ENCODE measurements at regions not wholly inside any gene's neighbourhood (a gene's known extent, or its start where the extent isn't known, plus 50 kb on each side); places are given as distances from the start of the nearest gene placed in this dataset.

DNA sequence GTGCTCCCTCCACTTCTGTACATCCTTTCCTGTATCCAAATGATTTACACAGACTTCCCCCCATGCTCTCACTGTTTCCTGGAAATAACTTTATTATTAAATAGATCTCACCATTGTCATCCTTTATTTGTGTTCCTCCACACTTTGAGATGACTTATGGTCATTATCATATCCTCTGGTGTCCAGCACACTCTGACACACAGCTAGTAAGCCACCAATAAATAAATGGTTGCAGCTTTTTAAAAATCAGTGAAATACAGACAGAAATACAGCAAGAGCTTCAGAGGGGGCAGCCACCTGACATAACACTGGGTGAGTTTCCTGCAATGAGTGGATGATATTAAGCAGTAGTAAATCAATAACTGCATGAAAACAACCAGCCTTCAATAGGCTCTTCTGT, 2036.4 kb upstream of the AGA start:
- H3K27me3 Mint-ChIP-seq (ENCODE audit: low read depth, unreplicated experiment) = no peaks in the 10 kb centered on the region
- Histone ChIP-seq H2AFZ (ENCODE audit: low read depth, low read length) (no peak overlapping the region), H3K9ac (ENCODE audit: low read length) (no peak overlapping the region), H3K27me3 (ENCODE audit: insufficient read depth, low read length) (no peaks in the 10 kb centered on the region), H3K9me3 (ENCODE audit: insufficient read depth, low read depth, low read length) (no peaks in the 10 kb centered on the region), H3K4me3 (ENCODE audit: insufficient read depth, low read depth, low read length) (no peak overlapping the region), H3K4me2 (ENCODE audit: low read length) (no peak overlapping the region), H3K36me3 (ENCODE audit: insufficient read depth, low read length) (no peaks in the 10 kb centered on the region), H3K27ac (ENCODE audit: low read depth, low read length) (no peak overlapping the region), H3K79me2 (ENCODE audit: insufficient read depth, low read length) (no peaks in the 10 kb centered on the region), H4K20me1 (ENCODE audit: insufficient read depth, low read length) (no peaks in the 10 kb centered on the region), H3K4me1 (ENCODE audit: insufficient read depth, low read length) (no peaks in the 10 kb centered on the region)
- H3K4me3 Mint-ChIP-seq (ENCODE audit: unreplicated experiment) = no peak overlapping the region
- TF ChIP-seq, protein P1, sequence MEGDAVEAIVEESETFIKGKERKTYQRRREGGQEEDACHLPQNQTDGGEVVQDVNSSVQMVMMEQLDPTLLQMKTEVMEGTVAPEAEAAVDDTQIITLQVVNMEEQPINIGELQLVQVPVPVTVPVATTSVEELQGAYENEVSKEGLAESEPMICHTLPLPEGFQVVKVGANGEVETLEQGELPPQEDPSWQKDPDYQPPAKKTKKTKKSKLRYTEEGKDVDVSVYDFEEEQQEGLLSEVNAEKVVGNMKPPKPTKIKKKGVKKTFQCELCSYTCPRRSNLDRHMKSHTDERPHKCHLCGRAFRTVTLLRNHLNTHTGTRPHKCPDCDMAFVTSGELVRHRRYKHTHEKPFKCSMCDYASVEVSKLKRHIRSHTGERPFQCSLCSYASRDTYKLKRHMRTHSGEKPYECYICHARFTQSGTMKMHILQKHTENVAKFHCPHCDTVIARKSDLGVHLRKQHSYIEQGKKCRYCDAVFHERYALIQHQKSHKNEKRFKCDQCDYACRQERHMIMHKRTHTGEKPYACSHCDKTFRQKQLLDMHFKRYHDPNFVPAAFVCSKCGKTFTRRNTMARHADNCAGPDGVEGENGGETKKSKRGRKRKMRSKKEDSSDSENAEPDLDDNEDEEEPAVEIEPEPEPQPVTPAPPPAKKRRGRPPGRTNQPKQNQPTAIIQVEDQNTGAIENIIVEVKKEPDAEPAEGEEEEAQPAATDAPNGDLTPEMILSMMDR (IDR thresholded peaks at IDR 0.05; ENCODE audit: insufficient read depth, low read depth, low read length) = no peak
- no peak for TF ChIP-seq EZH2 (IDR thresholded peaks at IDR 0.05; ENCODE audit: insufficient read depth, low read length)
- H3K36me3 Mint-ChIP-seq (ENCODE audit: low read depth, unreplicated experiment) = no peaks in the 10 kb centered on the region
- H3K9me3 Mint-ChIP-seq (ENCODE audit: unreplicated experiment) = peaks cover 6% of the 10 kb centered on the region
- FAIRE-seq (no peak), DNase-seq (ENCODE audit: low read depth) (no peak)
- no peak overlapping the region for H3K27ac Mint-ChIP-seq (ENCODE audit: unreplicated experiment)
- no peaks in the 10 kb centered on the region for H3K4me1 Mint-ChIP-seq (ENCODE audit: low read depth, unreplicated experiment)

DNA sequence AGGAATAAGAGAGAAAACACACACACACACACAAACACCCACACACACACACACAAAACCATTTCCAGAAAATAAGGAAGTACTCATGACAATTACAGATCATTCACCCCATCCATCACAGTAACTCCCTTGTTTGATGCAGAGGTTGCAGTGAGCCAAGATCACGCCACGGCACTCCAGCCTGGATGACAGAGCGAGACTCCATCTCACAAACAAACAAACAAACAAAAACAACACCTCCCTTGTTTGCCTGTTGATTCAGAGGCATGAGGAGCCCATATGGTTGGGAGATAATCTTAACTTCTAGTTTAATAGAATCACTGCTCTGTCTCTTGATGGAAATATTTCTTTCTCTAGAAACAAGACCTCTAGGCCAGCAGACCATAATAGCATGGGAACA, 2043.5 kb upstream of the AGA start:
- no peaks in the 10 kb centered on the region for H3K79me2 ChIP-seq (ENCODE audit: insufficient read depth, low read length)
- no peaks in the 10 kb centered on the region for H3K27me3 Mint-ChIP-seq (ENCODE audit: low read depth, unreplicated experiment)
- H3K27me3 ChIP-seq (ENCODE audit: insufficient read depth, low read length) = no peaks in the 10 kb centered on the region
- TF ChIP-seq, protein P1 (IDR thresholded peaks at IDR 0.05; ENCODE audit: insufficient read depth, low read depth, low read length) = no peak
- TF ChIP-seq EZH2 (IDR thresholded peaks at IDR 0.05; ENCODE audit: insufficient read depth, low read length) = no peak
- H3K9me3 ChIP-seq (ENCODE audit: insufficient read depth, low read depth, low read length) = no peaks in the 10 kb centered on the region
- no peak for FAIRE-seq
- H3K27ac Mint-ChIP-seq (ENCODE audit: unreplicated experiment) = no peak overlapping the region
- H3K36me3 Mint-ChIP-seq (ENCODE audit: low read depth, unreplicated experiment) = no peaks in the 10 kb centered on the region
- H3K4me1 Mint-ChIP-seq (ENCODE audit: low read depth, unreplicated experiment) = no peaks in the 10 kb centered on the region
- H3K4me3 Mint-ChIP-seq (ENCODE audit: unreplicated experiment) = no peak overlapping the region
- H3K4me1 ChIP-seq (ENCODE audit: insufficient read depth, low read length) = no peaks in the 10 kb centered on the region
- no peak overlapping the region for H3K27ac ChIP-seq (ENCODE audit: low read depth, low read length)
- no peak overlapping the region for H3K4me2 ChIP-seq (ENCODE audit: low read length)
- H3K36me3 ChIP-seq (ENCODE audit: insufficient read depth, low read length) = no peaks in the 10 kb centered on the region
- no peak overlapping the region for H2AFZ ChIP-seq (ENCODE audit: low read depth, low read length)
- H3K9me3 Mint-ChIP-seq (ENCODE audit: unreplicated experiment) = no peaks in the 10 kb centered on the region
- H4K20me1 ChIP-seq (ENCODE audit: insufficient read depth, low read length) = no peaks in the 10 kb centered on the region
- no peak overlapping the region for H3K4me3 ChIP-seq (ENCODE audit: insufficient read depth, low read depth, low read length)
- no peak overlapping the region for H3K9ac ChIP-seq (ENCODE audit: low read length)
- DNase-seq (ENCODE audit: low read depth) = no peak

DNA sequence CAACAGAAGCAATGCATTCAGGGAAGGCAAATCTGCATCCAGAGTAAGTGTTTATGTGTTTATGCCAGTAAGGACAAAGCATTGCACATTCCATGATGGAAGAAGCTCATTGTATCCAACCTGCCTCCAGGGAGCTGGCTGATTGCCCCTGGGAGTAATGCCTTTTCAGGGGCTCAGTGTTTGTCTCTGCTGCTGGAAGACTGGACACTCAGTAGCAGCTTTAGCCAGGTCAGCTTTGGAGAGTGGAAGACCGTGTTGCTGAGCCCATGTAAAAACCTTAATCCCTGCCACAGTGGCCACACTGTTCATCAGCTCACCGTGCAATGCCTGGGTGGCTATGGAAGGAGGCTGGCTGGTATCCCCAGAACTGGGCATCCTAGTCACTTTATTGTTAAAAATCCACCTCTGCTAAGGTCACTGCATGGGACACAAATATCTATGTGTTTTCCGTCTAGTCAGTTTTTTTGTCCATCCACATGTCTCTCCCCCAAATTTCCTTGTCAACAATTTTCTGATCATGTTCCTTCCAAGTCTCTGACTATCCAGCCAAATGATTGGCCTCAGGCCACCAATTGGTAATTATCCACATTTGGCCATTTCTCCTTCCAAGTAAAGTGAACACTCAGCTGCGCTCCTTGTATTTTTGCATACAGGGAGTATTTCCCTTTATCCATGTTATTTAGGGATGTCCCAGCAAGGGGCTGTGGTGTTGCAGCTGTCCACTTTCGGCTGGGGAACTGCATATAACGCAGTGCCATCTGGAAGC, 2044.5 kb upstream of the AGA start:
- no peak overlapping the region for H2AFZ ChIP-seq (ENCODE audit: low read depth, low read length)
- H4K20me1 ChIP-seq (ENCODE audit: insufficient read depth, low read length) = no peaks in the 10 kb centered on the region
- DNase-seq (ENCODE audit: low read depth) (no peak), FAIRE-seq (no peak)
- no peak overlapping the region for H3K27ac ChIP-seq (ENCODE audit: low read depth, low read length)
- no peak overlapping the region for H3K4me3 ChIP-seq (ENCODE audit: insufficient read depth, low read depth, low read length)
- no peak overlapping the region for H3K4me3 Mint-ChIP-seq (ENCODE audit: unreplicated experiment)
- no peaks in the 10 kb centered on the region for H3K4me1 Mint-ChIP-seq (ENCODE audit: low read depth, unreplicated experiment)
- TF ChIP-seq, protein P1 (IDR thresholded peaks at IDR 0.05; ENCODE audit: insufficient read depth, low read depth, low read length) = no peak
- TF ChIP-seq EZH2 (IDR thresholded peaks at IDR 0.05; ENCODE audit: insufficient read depth, low read length) = no peak
- no peaks in the 10 kb centered on the region for H3K36me3 Mint-ChIP-seq (ENCODE audit: low read depth, unreplicated experiment)
- no peaks in the 10 kb centered on the region for H3K4me1 ChIP-seq (ENCODE audit: insufficient read depth, low read length)
- no peaks in the 10 kb centered on the region for H3K27me3 ChIP-seq (ENCODE audit: insufficient read depth, low read length)
- H3K36me3 ChIP-seq (ENCODE audit: insufficient read depth, low read length) = no peaks in the 10 kb centered on the region
- no peak overlapping the region for H3K27ac Mint-ChIP-seq (ENCODE audit: unreplicated experiment)
- no peaks in the 10 kb centered on the region for H3K79me2 ChIP-seq (ENCODE audit: insufficient read depth, low read length)
- H3K9ac ChIP-seq (ENCODE audit: low read length) = no peak overlapping the region
- no peaks in the 10 kb centered on the region for H3K9me3 ChIP-seq (ENCODE audit: insufficient read depth, low read depth, low read length)
- H3K4me2 ChIP-seq (ENCODE audit: low read length) = no peak overlapping the region
- no peaks in the 10 kb centered on the region for H3K27me3 Mint-ChIP-seq (ENCODE audit: low read depth, unreplicated experiment)
- no peaks in the 10 kb centered on the region for H3K9me3 Mint-ChIP-seq (ENCODE audit: unreplicated experiment)
